ENCODE measurements at regions not wholly inside any gene's neighbourhood (a gene's known extent, or its start where the extent isn't known, plus 50 kb on each side); places are given as distances from the start of the nearest gene placed in this dataset.

DNA sequence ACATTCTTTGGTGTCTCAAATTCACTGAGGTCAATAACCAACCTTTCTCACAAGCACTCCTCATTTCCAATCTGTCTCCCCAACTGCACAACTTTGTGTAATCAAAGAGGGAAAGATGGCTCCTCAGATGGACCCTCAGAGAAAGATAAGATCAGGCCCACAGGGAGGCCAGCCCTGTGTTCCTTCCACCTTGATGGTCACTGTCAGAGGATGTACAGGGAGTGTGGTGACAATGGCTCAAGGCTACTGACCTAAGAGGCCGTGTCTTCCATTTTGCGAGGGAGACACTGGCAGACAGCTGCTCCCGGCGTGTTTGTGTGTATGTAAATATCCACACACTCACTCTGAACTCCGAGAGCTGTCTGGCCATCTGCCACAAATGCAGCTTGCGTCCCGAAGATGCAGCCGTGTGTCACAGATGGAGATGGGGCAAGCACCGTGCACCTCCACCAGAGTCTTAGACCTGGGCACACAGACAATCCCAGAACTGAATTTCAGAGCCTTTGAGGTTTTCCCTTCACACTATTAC is 712.1 kb upstream of the NRP1 start:
- TF ChIP-seq, protein P1, sequence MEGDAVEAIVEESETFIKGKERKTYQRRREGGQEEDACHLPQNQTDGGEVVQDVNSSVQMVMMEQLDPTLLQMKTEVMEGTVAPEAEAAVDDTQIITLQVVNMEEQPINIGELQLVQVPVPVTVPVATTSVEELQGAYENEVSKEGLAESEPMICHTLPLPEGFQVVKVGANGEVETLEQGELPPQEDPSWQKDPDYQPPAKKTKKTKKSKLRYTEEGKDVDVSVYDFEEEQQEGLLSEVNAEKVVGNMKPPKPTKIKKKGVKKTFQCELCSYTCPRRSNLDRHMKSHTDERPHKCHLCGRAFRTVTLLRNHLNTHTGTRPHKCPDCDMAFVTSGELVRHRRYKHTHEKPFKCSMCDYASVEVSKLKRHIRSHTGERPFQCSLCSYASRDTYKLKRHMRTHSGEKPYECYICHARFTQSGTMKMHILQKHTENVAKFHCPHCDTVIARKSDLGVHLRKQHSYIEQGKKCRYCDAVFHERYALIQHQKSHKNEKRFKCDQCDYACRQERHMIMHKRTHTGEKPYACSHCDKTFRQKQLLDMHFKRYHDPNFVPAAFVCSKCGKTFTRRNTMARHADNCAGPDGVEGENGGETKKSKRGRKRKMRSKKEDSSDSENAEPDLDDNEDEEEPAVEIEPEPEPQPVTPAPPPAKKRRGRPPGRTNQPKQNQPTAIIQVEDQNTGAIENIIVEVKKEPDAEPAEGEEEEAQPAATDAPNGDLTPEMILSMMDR (IDR thresholded peaks at IDR 0.05) = no peak
- TF ChIP-seq ZFX (IDR thresholded peaks at IDR 0.05; ENCODE audit: borderline replicate concordance) = no peak
